ENCODE measurements at regions not wholly inside any gene's neighbourhood (a gene's known extent, or its start where the extent isn't known, plus 50 kb on each side); places are given as distances from the start of the nearest gene placed in this dataset.
A peak's percentile ranks its signal among the peaks of the same experiment; 100 is the strongest.

DNA sequence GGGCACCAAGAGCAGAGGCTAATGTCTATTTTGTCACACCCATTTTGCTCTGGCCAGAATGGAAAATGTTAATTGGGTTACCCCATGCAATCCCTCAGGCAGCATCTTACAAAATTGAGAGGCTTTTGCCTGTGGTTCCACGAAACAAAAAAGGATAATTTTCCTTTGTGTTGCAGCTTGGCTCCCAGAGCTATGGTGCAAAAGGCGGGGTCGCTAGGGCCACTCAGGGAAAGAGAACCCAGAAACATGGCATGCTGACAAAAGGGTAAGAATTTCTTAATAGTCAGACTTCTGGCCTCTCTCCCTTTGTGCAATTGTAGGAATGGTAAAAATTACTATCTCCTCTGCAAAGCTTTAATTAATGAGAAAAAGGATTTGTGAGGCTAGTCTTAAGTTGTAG is 119.6 kb upstream of the BANK1 start:
- DNase-seq (ENCODE audit: extremely low spot score in 2 of 2): no peak
- H3K27ac ChIP-seq: no peak overlapping the region
- TF ChIP-seq, protein P1, sequence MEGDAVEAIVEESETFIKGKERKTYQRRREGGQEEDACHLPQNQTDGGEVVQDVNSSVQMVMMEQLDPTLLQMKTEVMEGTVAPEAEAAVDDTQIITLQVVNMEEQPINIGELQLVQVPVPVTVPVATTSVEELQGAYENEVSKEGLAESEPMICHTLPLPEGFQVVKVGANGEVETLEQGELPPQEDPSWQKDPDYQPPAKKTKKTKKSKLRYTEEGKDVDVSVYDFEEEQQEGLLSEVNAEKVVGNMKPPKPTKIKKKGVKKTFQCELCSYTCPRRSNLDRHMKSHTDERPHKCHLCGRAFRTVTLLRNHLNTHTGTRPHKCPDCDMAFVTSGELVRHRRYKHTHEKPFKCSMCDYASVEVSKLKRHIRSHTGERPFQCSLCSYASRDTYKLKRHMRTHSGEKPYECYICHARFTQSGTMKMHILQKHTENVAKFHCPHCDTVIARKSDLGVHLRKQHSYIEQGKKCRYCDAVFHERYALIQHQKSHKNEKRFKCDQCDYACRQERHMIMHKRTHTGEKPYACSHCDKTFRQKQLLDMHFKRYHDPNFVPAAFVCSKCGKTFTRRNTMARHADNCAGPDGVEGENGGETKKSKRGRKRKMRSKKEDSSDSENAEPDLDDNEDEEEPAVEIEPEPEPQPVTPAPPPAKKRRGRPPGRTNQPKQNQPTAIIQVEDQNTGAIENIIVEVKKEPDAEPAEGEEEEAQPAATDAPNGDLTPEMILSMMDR (IDR thresholded peaks at IDR 0.05): no peak
- TF ChIP-seq POLR2AphosphoS5 (IDR thresholded peaks at IDR 0.05; ENCODE audit: insufficient read depth in 1 of 2, low read depth in 1 of 2) (no peak), POLR2A (IDR thresholded peaks at IDR 0.05) (no peak)
- no peaks in the 10 kb centered on the region for H3K36me3 ChIP-seq
- no peaks in the 10 kb centered on the region for H3K27me3 ChIP-seq
- intact Hi-C loops (cut with DNase I): no loop called here
- H3K4me3 ChIP-seq: no peak overlapping the region
- H3K9me3 ChIP-seq: no peaks in the 10 kb centered on the region
- no peaks in the 10 kb centered on the region for H3K4me1 ChIP-seq

DNA sequence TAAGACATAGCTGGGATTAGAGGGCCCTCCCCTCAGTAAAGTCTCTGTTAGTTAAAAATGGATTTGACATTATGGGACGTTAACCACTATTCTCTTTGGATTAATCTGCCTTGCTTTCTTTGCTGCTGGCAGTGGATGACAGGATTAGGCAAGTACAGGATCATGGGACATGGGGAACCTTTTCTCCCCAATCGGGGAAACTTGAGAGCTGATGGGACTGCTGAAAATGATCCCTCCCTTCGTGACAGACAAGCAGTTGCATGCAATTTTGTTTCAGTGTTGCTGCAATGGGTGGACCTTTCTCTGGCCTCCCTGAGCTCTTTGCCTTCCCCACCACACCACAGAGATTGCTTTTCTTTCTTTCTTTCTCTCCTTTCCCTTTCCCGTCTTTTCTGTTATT is 120.2 kb upstream of the BANK1 start:
- no peaks in the 10 kb centered on the region for H3K4me1 ChIP-seq
- no peaks in the 10 kb centered on the region for H3K36me3 ChIP-seq
- H3K27ac ChIP-seq: no peak overlapping the region
- TF ChIP-seq POLR2AphosphoS5 (IDR thresholded peaks at IDR 0.05; ENCODE audit: insufficient read depth in 1 of 2, low read depth in 1 of 2) (no peak), POLR2A (IDR thresholded peaks at IDR 0.05) (no peak)
- TF ChIP-seq, protein P1 (IDR thresholded peaks at IDR 0.05): no peak
- no peak overlapping the region for H3K4me3 ChIP-seq
- intact Hi-C loops (cut with DNase I): no loop called here
- H3K9me3 ChIP-seq: no peaks in the 10 kb centered on the region
- DNase-seq (ENCODE audit: extremely low spot score in 2 of 2): no peak
- H3K27me3 ChIP-seq: no peaks in the 10 kb centered on the region

DNA sequence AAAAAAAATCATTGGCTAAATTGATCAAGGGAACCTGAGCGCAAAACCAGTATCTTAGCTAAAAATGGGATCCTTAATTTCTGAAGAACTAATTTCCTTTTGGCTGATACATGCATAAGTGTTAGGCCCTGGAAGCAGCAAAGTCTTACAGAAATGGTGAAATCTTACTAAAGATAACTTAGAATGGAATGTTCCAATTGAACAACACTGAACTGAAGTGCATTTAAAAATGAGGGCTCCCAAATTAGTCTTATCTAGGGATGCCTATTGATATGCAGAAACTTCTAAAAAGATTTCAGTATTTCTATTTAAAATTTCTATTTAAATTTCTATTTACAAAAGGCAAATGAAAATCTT is 120.7 kb upstream of the BANK1 start:
- H3K4me3 ChIP-seq: no peak overlapping the region
- intact Hi-C loops (cut with DNase I): no loop called here

DNA sequence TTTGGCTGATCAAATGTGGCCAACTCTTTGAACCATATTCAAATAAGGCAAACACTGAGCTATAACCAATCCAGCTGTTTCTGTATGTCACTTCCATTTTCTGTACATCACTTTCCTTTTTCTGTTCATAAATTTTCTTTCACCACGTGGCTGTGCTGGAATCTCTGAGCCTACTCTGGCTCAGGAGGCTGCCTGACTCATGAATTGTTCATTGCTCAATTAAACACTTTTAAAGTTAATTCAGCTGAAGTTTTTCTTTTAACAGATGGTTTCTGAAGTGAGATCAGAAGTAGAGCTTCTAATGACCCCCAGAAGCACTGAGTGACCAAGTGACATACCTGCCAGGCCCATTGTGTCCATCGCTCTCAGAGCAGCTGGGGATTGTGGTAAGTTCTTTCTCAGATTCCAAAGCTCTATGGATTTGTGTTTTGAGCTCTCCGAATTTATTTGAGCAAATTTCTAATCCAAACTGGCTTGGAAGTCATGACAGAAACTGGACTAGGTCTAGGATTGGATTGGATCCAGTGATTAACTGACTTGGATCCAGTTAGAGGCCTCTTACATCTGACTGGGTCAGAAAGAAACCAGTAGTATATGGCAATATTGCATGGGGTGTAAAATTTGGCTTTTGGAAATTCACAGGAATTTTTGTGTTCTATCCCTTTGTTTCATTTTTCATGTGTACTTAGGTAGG is 121.2 kb upstream of the BANK1 start:
- Histone ChIP-seq H3K27ac (peak overlapping the region; percentile 5), H3K4me3 (no peak overlapping the region), H3K9me3 (no peaks in the 10 kb centered on the region), H3K4me1 (no peaks in the 10 kb centered on the region), H3K27me3 (no peaks in the 10 kb centered on the region), H3K36me3 (no peaks in the 10 kb centered on the region)
- TF ChIP-seq, protein P1 (IDR thresholded peaks at IDR 0.05): no peak
- TF ChIP-seq POLR2AphosphoS5 (IDR thresholded peaks at IDR 0.05; ENCODE audit: insufficient read depth in 1 of 2, low read depth in 1 of 2) (no peak), POLR2A (IDR thresholded peaks at IDR 0.05) (no peak)
- intact Hi-C loops (cut with DNase I): no loop called here
- DNase-seq (ENCODE audit: extremely low spot score in 2 of 2): no peak

More for the DNA sequence above, 120.7 kb upstream of the BANK1 start:
- Histone ChIP-seq H3K4me1 (no peaks in the 10 kb centered on the region), H3K27me3 (no peaks in the 10 kb centered on the region), H3K36me3 (no peaks in the 10 kb centered on the region), H3K27ac (no peak overlapping the region), H3K9me3 (no peaks in the 10 kb centered on the region)
- no peak for DNase-seq (ENCODE audit: extremely low spot score in 2 of 2)
- no peak for TF ChIP-seq POLR2AphosphoS5 (IDR thresholded peaks at IDR 0.05; ENCODE audit: insufficient read depth in 1 of 2, low read depth in 1 of 2)
- no peak for TF ChIP-seq POLR2A (IDR thresholded peaks at IDR 0.05)
- TF ChIP-seq, protein P1 (IDR thresholded peaks at IDR 0.05): no peak

DNA sequence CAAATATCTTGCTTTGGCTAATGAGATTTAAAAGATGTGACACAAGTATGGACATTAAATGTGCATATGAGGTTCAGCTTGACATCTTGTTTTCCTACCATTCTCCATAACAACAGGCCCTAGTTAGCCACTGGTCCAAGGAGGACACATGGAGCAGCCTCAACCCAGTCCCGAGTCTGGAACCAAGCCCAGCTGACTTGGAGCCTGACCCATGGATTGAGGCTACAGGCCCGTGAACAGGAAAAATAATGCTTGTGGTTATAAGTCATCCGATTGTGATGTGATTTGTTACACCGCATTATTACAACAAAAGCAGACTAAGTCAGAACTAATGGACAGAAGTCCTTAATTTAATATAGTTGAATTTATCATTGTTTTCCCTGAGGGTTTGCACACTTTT is 123.2 kb upstream of the BANK1 start:
- intact Hi-C loops (cut with DNase I): no loop called here
- TF ChIP-seq POLR2AphosphoS5 (IDR thresholded peaks at IDR 0.05; ENCODE audit: insufficient read depth in 1 of 2, low read depth in 1 of 2): no peak
- TF ChIP-seq, protein P1 (IDR thresholded peaks at IDR 0.05): no peak
- no peak for TF ChIP-seq POLR2A (IDR thresholded peaks at IDR 0.05)
- DNase-seq (ENCODE audit: extremely low spot score in 2 of 2): no peak
- Histone ChIP-seq H3K9me3 (no peaks in the 10 kb centered on the region), H3K36me3 (no peaks in the 10 kb centered on the region), H3K4me1 (no peaks in the 10 kb centered on the region), H3K4me3 (no peak overlapping the region), H3K27me3 (no peaks in the 10 kb centered on the region), H3K27ac (no peak overlapping the region)

Measured in vagina (tissue), 2 donors.